Prostate gland (tissue), 2 donors: ENCODE measurements at regions not wholly inside any gene's neighbourhood (a gene's known extent, or its start where the extent isn't known, plus 50 kb on each side); places are given as distances from the start of the nearest gene placed in this dataset.

ENCODE experiments used
- POLR2A ChIP-seq: fragments of 450-650 bp; IDR thresholded peaks from one replicate; pipeline ENCODE4 v1.6.1; 2016; ENCODE audit warnings: antibody characterized with exemption, mild to moderate bottlenecking
- POLR2AphosphoS5 ChIP-seq: sonication (generic); formaldehyde crosslinking; IDR thresholded peaks from one replicate; pipeline ENCODE4 v1.6.1; 2017; ENCODE audit warnings: antibody characterized with exemption
- TF ChIP-seq, protein P1 (sequence below), 4 experiments: fragments of 200-600 bp in 2 of 4; fragments of 450-650 bp in 2 of 4; sonication (generic) in 2 of 4; IDR thresholded peaks; 1 replicate in 3 of 4; 2 replicates in 1 of 4; pipeline ENCODE4 v1.5.1; 2016 to 2019; ENCODE audit warnings: antibody characterized with exemption in 4 of 4, mild to moderate bottlenecking in 2 of 4, moderate library complexity in 2 of 4

DNA sequence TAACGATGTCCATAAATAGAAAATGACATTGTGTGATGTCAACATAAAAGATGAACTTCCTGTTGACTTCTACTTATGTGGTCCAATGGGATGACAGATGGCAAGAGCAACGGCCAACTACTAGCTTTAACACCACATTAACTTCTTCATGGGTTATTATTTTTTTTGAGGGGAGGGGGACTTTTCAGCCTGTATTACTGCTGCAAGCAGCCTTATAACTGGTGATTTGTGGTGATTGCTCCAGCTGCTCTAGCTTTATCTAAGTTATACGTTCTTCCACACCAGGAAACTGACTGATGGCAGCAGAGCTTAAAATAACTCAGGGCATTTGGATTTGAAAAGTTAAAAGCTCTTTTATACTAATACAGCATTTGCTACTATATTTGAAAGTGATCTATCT, 228.8 kb upstream of the B3GALT2 start:
- TF ChIP-seq POLR2AphosphoS5 (no peak), POLR2A (no peak)
- TF ChIP-seq, protein P1, sequence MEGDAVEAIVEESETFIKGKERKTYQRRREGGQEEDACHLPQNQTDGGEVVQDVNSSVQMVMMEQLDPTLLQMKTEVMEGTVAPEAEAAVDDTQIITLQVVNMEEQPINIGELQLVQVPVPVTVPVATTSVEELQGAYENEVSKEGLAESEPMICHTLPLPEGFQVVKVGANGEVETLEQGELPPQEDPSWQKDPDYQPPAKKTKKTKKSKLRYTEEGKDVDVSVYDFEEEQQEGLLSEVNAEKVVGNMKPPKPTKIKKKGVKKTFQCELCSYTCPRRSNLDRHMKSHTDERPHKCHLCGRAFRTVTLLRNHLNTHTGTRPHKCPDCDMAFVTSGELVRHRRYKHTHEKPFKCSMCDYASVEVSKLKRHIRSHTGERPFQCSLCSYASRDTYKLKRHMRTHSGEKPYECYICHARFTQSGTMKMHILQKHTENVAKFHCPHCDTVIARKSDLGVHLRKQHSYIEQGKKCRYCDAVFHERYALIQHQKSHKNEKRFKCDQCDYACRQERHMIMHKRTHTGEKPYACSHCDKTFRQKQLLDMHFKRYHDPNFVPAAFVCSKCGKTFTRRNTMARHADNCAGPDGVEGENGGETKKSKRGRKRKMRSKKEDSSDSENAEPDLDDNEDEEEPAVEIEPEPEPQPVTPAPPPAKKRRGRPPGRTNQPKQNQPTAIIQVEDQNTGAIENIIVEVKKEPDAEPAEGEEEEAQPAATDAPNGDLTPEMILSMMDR (IDR thresholded peaks at IDR 0.05) = no peak
